GM23248 (cell line): ENCODE measurements at regions not wholly inside any gene's neighbourhood (a gene's known extent, or its start where the extent isn't known, plus 50 kb on each side); places are given as distances from the start of the nearest gene placed in this dataset.
"Not testable (repeated sequence)": the region's sequence is repeated elsewhere in the genome, so short reads cannot be mapped to it uniquely, and the experiment has no call there.

Source experiments
- DNase-seq: peaks from one replicate; pipeline ENCODE4 v3.0.0-alpha.2; 2015
- H2AFZ ChIP-seq: fragments of 200-600 bp; sonication (generic); 2 replicates; pipeline ENCODE4 v1.6.1; 2016; ENCODE audit warnings: antibody characterized with exemption
- H3F3A ChIP-seq: fragments of 200-600 bp; sonication (generic); 2 replicates; pipeline ENCODE4 v1.6.1; 2016; ENCODE audit warnings: mild to moderate bottlenecking, antibody characterized with exemption, mixed run types; ENCODE audit not compliant: insufficient read depth
- H3K27ac ChIP-seq: fragments of 200-600 bp; sonication (generic); 2 replicates; pipeline ENCODE4 v1.5.1; 2016; ENCODE audit warnings: mild to moderate bottlenecking
- H3K27me3 ChIP-seq: fragments of 200-600 bp; sonication (generic); replicated peaks from 2 replicates; pipeline ENCODE4 v1.6.1; 2016; ENCODE audit warnings: mild to moderate bottlenecking; ENCODE audit not compliant: insufficient read depth
- H3K36me3 ChIP-seq: fragments of 200-600 bp; sonication (generic); 2 replicates; pipeline ENCODE4 v1.6.1; 2016; ENCODE audit warnings: low read depth, mild to moderate bottlenecking
- H3K4me1 ChIP-seq: fragments of 200-600 bp; sonication (generic); 2 replicates; pipeline ENCODE4 v1.6.1; 2016; ENCODE audit warnings: mild to moderate bottlenecking; ENCODE audit not compliant: insufficient read depth
- H3K4me2 ChIP-seq: fragments of 200-600 bp; sonication (generic); one replicate; pipeline ENCODE4 v1.6.1; 2016; ENCODE audit warnings: mild to moderate bottlenecking; ENCODE audit not compliant: unreplicated experiment
- H3K4me3 ChIP-seq: fragments of 200-600 bp; sonication (generic); 2 replicates; pipeline ENCODE4 v1.5.1; 2016; ENCODE audit warnings: mild to moderate bottlenecking
- H3K79me2 ChIP-seq: fragments of 200-600 bp; sonication (generic); 2 replicates; pipeline ENCODE4 v1.6.1; 2016; ENCODE audit warnings: mild to moderate bottlenecking; ENCODE audit not compliant: insufficient read depth
- H3K9ac ChIP-seq: fragments of 200-600 bp; sonication (generic); 2 replicates; pipeline ENCODE4 v1.6.1; 2016; ENCODE audit warnings: mild to moderate bottlenecking
- H3K9me2 ChIP-seq: fragments of 200-600 bp; sonication (generic); 2 replicates; pipeline ENCODE4 v1.6.1; 2016; ENCODE audit warnings: mixed run types, mild to moderate bottlenecking, moderate library complexity; ENCODE audit not compliant: insufficient read depth
- H3K9me3 ChIP-seq: fragments of 200-600 bp; sonication (generic); one replicate; pipeline ENCODE4 v1.6.1; 2017; ENCODE audit warnings: low read depth
- H4K20me1 ChIP-seq: fragments of 200-600 bp; sonication (generic); 2 replicates; pipeline ENCODE4 v1.6.0; 2016; ENCODE audit not compliant: insufficient read depth
- EZH2 ChIP-seq: fragments of 200-600 bp; sonication (generic); IDR thresholded peaks from 2 replicates; pipeline ENCODE4 v1.6.1; 2018; ENCODE audit warnings: antibody characterized with exemption, mild to moderate bottlenecking; ENCODE audit not compliant: insufficient read depth, poor library complexity, severe bottlenecking
- EZH2phosphoT487 ChIP-seq: fragments of 200-600 bp; sonication (generic); IDR thresholded peaks from 2 replicates; pipeline ENCODE4 v1.6.1; 2018; ENCODE audit warnings: antibody characterized with exemption, moderate library complexity, mild to moderate bottlenecking, low read depth; ENCODE audit not compliant: insufficient read depth
- WGBS, 2 experiments: methylation state at CpG; one replicate each; pipeline ENCODE4 v1.1.6; 2015 to 2017; ENCODE audit warnings: low lambda C conversion rate in 2 of 2, low coverage in 1 of 2; ENCODE audit errors: missing lambda C conversion rate in 2 of 2; 5-methylcytosine and 5-hydroxymethylcytosine counted together
- in situ Hi-C: fragments of 300-500 bp; cut with MboI; formaldehyde crosslinking; loops from 2 replicates; pipeline ENCODE4 v1.15.0; 2020

GRCh38 chr14:101657372-101657771, 96.1 kb downstream of the DIO3 start:
- no peak overlapping the region for H3K4me2 ChIP-seq
- no peaks in the 10 kb centered on the region for H3K9me2 ChIP-seq
- H3K9me3 ChIP-seq, result no peaks in the 10 kb centered on the region
- no peaks in the 10 kb centered on the region for H3F3A ChIP-seq
- DNase-seq, result no peak
- H3K9ac ChIP-seq, result no peak overlapping the region
- in situ Hi-C loops, result no loop called here
- no peak overlapping the region for H2AFZ ChIP-seq
- no peak for TF ChIP-seq EZH2
- no peak for TF ChIP-seq EZH2phosphoT487
- no peaks in the 10 kb centered on the region for H3K36me3 ChIP-seq
- no peaks in the 10 kb centered on the region for H3K4me1 ChIP-seq
- H4K20me1 ChIP-seq, result no peaks in the 10 kb centered on the region
- peaks cover 77% of the 10 kb centered on the region for H3K27me3 ChIP-seq
- no peak overlapping the region for H3K27ac ChIP-seq
- H3K4me3 ChIP-seq, result no peak overlapping the region
- H3K79me2 ChIP-seq, result no peaks in the 10 kb centered on the region

GRCh38 chr14:101665478-101666078, 95.9 kb upstream of the PPP2R5C start:
- WGBS, 2 experiments, result 12 to 22% methylated on average over 3 of the region's 3 CpGs
- no peaks in the 10 kb centered on the region for H3F3A ChIP-seq
- H3K4me2 ChIP-seq, result no peak overlapping the region
- no peaks in the 10 kb centered on the region for H3K36me3 ChIP-seq
- peaks cover 57% of the 10 kb centered on the region for H3K27me3 ChIP-seq
- in situ Hi-C loops, result no loop called here
- no peak overlapping the region for H3K27ac ChIP-seq
- H3K9me2 ChIP-seq, result no peaks in the 10 kb centered on the region
- no peaks in the 10 kb centered on the region for H4K20me1 ChIP-seq
- H3K79me2 ChIP-seq, result no peaks in the 10 kb centered on the region
- H3K4me1 ChIP-seq, result no peaks in the 10 kb centered on the region
- H3K9ac ChIP-seq, result no peak overlapping the region
- no peak overlapping the region for H2AFZ ChIP-seq
- H3K9me3 ChIP-seq, result no peaks in the 10 kb centered on the region
- DNase-seq, result peak; percentile 58
- no peak overlapping the region for H3K4me3 ChIP-seq
- TF ChIP-seq EZH2, result no peak
- no peak for TF ChIP-seq EZH2phosphoT487

GRCh38 chr14:101666264-101666663, 95.2 kb upstream of the PPP2R5C start:
- Histone ChIP-seq H3K4me1 (no peaks in the 10 kb centered on the region), H3F3A (no peaks in the 10 kb centered on the region), H3K9ac (no peak overlapping the region), H3K9me2 (no peaks in the 10 kb centered on the region), H3K27me3 (peaks cover 52% of the 10 kb centered on the region), H3K27ac (no peak overlapping the region), H3K79me2 (no peaks in the 10 kb centered on the region), H2AFZ (no peak overlapping the region), H3K36me3 (no peaks in the 10 kb centered on the region), H3K4me2 (no peak overlapping the region), H4K20me1 (no peaks in the 10 kb centered on the region), H3K4me3 (no peak overlapping the region), H3K9me3 (no peaks in the 10 kb centered on the region)
- TF ChIP-seq EZH2 (no peak), EZH2phosphoT487 (no peak)
- WGBS, 2 experiments, result 64 to 65% methylated on average over 16 of the region's 16 CpGs
- DNase-seq, result no peak
- in situ Hi-C loops, result no loop called here

GRCh38 chr14:101669629-101670028, 91.9 kb upstream of the PPP2R5C start:
- H3K36me3 ChIP-seq, result no peaks in the 10 kb centered on the region
- TF ChIP-seq EZH2phosphoT487 (no peak), EZH2 (no peak)
- no peaks in the 10 kb centered on the region for H3K9me2 ChIP-seq
- DNase-seq, result no peak
- no peak overlapping the region for H2AFZ ChIP-seq
- no peaks in the 10 kb centered on the region for H3K9me3 ChIP-seq
- H3K9ac ChIP-seq, result no peak overlapping the region
- peaks cover 36% of the 10 kb centered on the region for H3K27me3 ChIP-seq
- H3K4me1 ChIP-seq, result no peaks in the 10 kb centered on the region
- no peak overlapping the region for H3K27ac ChIP-seq
- H3K4me2 ChIP-seq, result no peak overlapping the region
- H3K4me3 ChIP-seq, result no peak overlapping the region
- H3F3A ChIP-seq, result no peaks in the 10 kb centered on the region
- no peaks in the 10 kb centered on the region for H4K20me1 ChIP-seq
- in situ Hi-C loops, result no loop called here
- no peaks in the 10 kb centered on the region for H3K79me2 ChIP-seq

- H3K9me2 ChIP-seq, result no peaks in the 10 kb centered on the region
- no peak overlapping the region for H3K27ac ChIP-seq
- DNase-seq, result no peak
- H3K4me3 ChIP-seq, result no peak overlapping the region
- H3K4me2 ChIP-seq, result no peak overlapping the region
- no peaks in the 10 kb centered on the region for H4K20me1 ChIP-seq
- H2AFZ ChIP-seq, result no peak overlapping the region
- no peaks in the 10 kb centered on the region for H3K9me3 ChIP-seq
- H3K79me2 ChIP-seq, result no peaks in the 10 kb centered on the region
- H3F3A ChIP-seq, result no peaks in the 10 kb centered on the region
- 25 to 36% methylated on average over 5 of the region's 5 CpGs for WGBS, 2 experiments
- H3K4me1 ChIP-seq, result no peaks in the 10 kb centered on the region
- in situ Hi-C loops, result no loop called here
- TF ChIP-seq EZH2 (no peak), EZH2phosphoT487 (no peak)
- no peak overlapping the region for H3K9ac ChIP-seq
- H3K27me3 ChIP-seq, result peaks cover 24% of the 10 kb centered on the region; the same call in 1 of the 2 replicates
- no peaks in the 10 kb centered on the region for H3K36me3 ChIP-seq
Observed at GRCh38 chr14:101673873-101674272, 87.6 kb upstream of the PPP2R5C start.

- H3K9ac ChIP-seq, H3K4me1 ChIP-seq, H3K4me3 ChIP-seq, H3F3A ChIP-seq, H3K27ac ChIP-seq, H2AFZ ChIP-seq, H3K4me2 ChIP-seq, H3K9me3 ChIP-seq, H4K20me1 ChIP-seq, in situ Hi-C loops, H3K9me2 ChIP-seq, DNase-seq, H3K79me2 ChIP-seq, H3K36me3 ChIP-seq: not testable (repeated sequence)
- WGBS, 2 experiments, result 57 to 85% methylated on average over 1 to 2 of the region's 2 CpGs
- peaks cover 22% of the 10 kb centered on the region; the same call in 1 of the 2 replicates for H3K27me3 ChIP-seq
Observed at GRCh38 chr14:101675835-101676234, 85.7 kb upstream of the PPP2R5C start.

- H2AFZ ChIP-seq, in situ Hi-C loops, H3K4me2 ChIP-seq, H3K4me1 ChIP-seq, DNase-seq, H3K9me2 ChIP-seq, H3K9ac ChIP-seq, H3K4me3 ChIP-seq, H3K27ac ChIP-seq, H4K20me1 ChIP-seq, H3F3A ChIP-seq, H3K36me3 ChIP-seq, H3K79me2 ChIP-seq, H3K9me3 ChIP-seq: not testable (repeated sequence)
- peaks cover 25% of the 10 kb centered on the region for H3K27me3 ChIP-seq
- 65 to 69% methylated on average over 11 of the region's 11 CpGs for WGBS, 2 experiments
Observed at GRCh38 chr14:101677912-101678327, 83.6 kb upstream of the PPP2R5C start.
